HepG2 (cell line): ENCODE measurements at regions not wholly inside any gene's neighbourhood (a gene's known extent, or its start where the extent isn't known, plus 50 kb on each side); places are given as distances from the start of the nearest gene placed in this dataset.

Experiments
- ATAC-seq: fragments of 200-7000 bp; cut with Tn5 transposase; 3 replicates; pipeline ENCODE4 v1.9.1; 2020; ENCODE audit warnings: mild to moderate bottlenecking, moderate library complexity
- BruUV-seq: library from RNA; stranded (reverse); fragments of 400-500 nt; replicated peaks from 2 replicates; lab custom pipeline; 2021; lab: Mats Ljungman, UMichigan
- CTCF ChIA-PET: fragments of 300-600 bp; formaldehyde crosslinking; extraction: SDS; loops from one replicate; lab custom pipeline; 2021; ENCODE audit warnings: low total read pairs, inconsistent platforms, low intra/inter-chr PET ratio; lab: Yijun Ruan, JAX
- POLR2A ChIA-PET: fragments of 350-600 bp; sonication (Branson Sonifier 250); formaldehyde crosslinking; loops from one replicate; lab custom pipeline; 2020; ENCODE audit warnings: antibody characterized with exemption, inconsistent platforms; lab: Yijun Ruan, JAX
- DNase-seq: peaks from one replicate; pipeline ENCODE4 v3.0.0-alpha.2; 2015; ENCODE audit warnings: low spot score
- FAIRE-seq: peaks from 3 replicates; lab custom pipeline; 2011; peaks lifted over from hg19 to GRCh38; lab: Jason Lieb, UNC
- H2AFZ ChIP-seq: one replicate; pipeline ENCODE4 v1.6.1; 2011; ENCODE audit warnings: low read length, inconsistent platforms
- H3K27ac ChIP-seq: fragments of 300-600 bp; 3 replicates; pipeline ENCODE4 v1.8.0; 2011; ENCODE audit warnings: mixed run types, mild to moderate bottlenecking, mixed read lengths, low read length, inconsistent platforms; ENCODE audit not compliant: insufficient read depth; ENCODE audit errors: extremely low read length
- H3K27me3 ChIP-seq, 2 experiments: fragments of 200-600 bp in 1 of 2; 2 replicates in 1 of 2; 3 replicates in 1 of 2; pipeline versions ENCODE4 v1.6.0 to v1.8.0; 2011; ENCODE audit warnings: low read length in 2 of 2, mild to moderate bottlenecking in 2 of 2, moderate library complexity in 2 of 2, inconsistent platforms in 1 of 2; ENCODE audit not compliant: insufficient read depth in 2 of 2, control insufficient read depth in 1 of 2
- H3K36me3 ChIP-seq, 2 experiments: fragments of 200-600 bp in 1 of 2; replicated peaks in 1 of 2; 2 replicates in 1 of 2; 3 replicates in 1 of 2; pipeline versions ENCODE4 v1.5.1 to v1.8.0; 2011; ENCODE audit warnings: low read length in 2 of 2, inconsistent platforms in 1 of 2; ENCODE audit not compliant: insufficient read depth in 2 of 2, control insufficient read depth in 1 of 2
- H3K4me1 ChIP-seq: 2 replicates; pipeline ENCODE4 v1.5.1; 2012; ENCODE audit warnings: low read length, inconsistent platforms; ENCODE audit not compliant: insufficient read depth
- H3K4me2 ChIP-seq: 2 replicates; pipeline ENCODE4 v1.6.0; 2011; ENCODE audit warnings: low read depth, low read length, inconsistent platforms
- H3K4me3 ChIP-seq, 3 experiments: fragments of 200-600 bp in 1 of 3; sonication (generic), shearing (Covaris generic) in 1 of 3; replicated peaks in 1 of 3; 2 replicates each; pipeline ENCODE4 v1.5.1; 2011 to 2016; ENCODE audit warnings: low read length in 3 of 3, inconsistent platforms in 2 of 3, low read depth in 2 of 3, mild to moderate bottlenecking in 2 of 3, control low read depth in 1 of 3, mixed read lengths in 1 of 3; ENCODE audit not compliant: insufficient read depth in 1 of 3
- H3K79me2 ChIP-seq: one replicate; pipeline ENCODE4 v1.6.1; 2011; ENCODE audit warnings: low read length, inconsistent platforms; ENCODE audit not compliant: insufficient read depth
- H3K9ac ChIP-seq: 2 replicates; pipeline ENCODE4 v1.6.0; 2011; ENCODE audit warnings: mild to moderate bottlenecking, low read depth, low read length, inconsistent platforms; ENCODE audit not compliant: insufficient read depth
- H3K9me3 ChIP-seq: 2 replicates; pipeline ENCODE4 v1.5.1; 2012; ENCODE audit warnings: mild to moderate bottlenecking, low read length
- H4K20me1 ChIP-seq: 2 replicates; pipeline ENCODE4 v1.6.0; 2011; ENCODE audit warnings: inconsistent platforms, mild to moderate bottlenecking, low read length, moderate library complexity; ENCODE audit not compliant: insufficient read depth
- ATF7 ChIP-seq, 2 experiments: fragments of 450-650 bp in 1 of 2; sonication (generic) in 1 of 2; formaldehyde crosslinking in 1 of 2; IDR thresholded peaks; 2 replicates each; pipeline versions ENCODE4 v1.4.0 to v1.6.1; 2016 to 2020; ENCODE audit warnings: antibody characterized with exemption in 1 of 2, mild to moderate bottlenecking in 1 of 2, missing genetic modification reagents in 1 of 2
- CEBPB ChIP-seq: IDR thresholded peaks from 2 replicates; pipeline ENCODE4 v1.6.1; 2011; ENCODE audit warnings: low read depth, low read length, improper control_type of control experiment, borderline replicate concordance
- CEBPG ChIP-seq: IDR thresholded peaks from 2 replicates; pipeline ENCODE4 v1.6.1; 2016
- HNRNPLL ChIP-seq: fragments of 200-400 bp; formaldehyde crosslinking; IDR thresholded peaks from 2 replicates; pipeline ENCODE4 v1.6.1; 2017; ENCODE audit warnings: mild to moderate bottlenecking, low read depth, low read length; ENCODE audit not compliant: poor library complexity, severe bottlenecking
- RFXANK ChIP-seq: IDR thresholded peaks from 2 replicates; pipeline ENCODE4 v1.6.1; 2016
- ZNF780A ChIP-seq: sonication (generic); formaldehyde crosslinking; IDR thresholded peaks from 2 replicates; pipeline ENCODE4 v1.8.0; 2022; ENCODE audit warnings: mild to moderate bottlenecking, missing genetic modification reagents, moderate library complexity
- WGBS: methylation state at CpG from one replicate; pipeline ENCODE4 v1.1.6; 2017; ENCODE audit warnings: low lambda C conversion rate; 5-methylcytosine and 5-hydroxymethylcytosine counted together
- in situ Hi-C: cut with HindIII; loops from 2 replicates; pipeline ENCODE4 v1.10.0; 2017; ENCODE audit warnings: low pct_unique_long_range_greater_than_20kb; ENCODE audit not compliant: extremely low pct_ligation_motif_present
- intact Hi-C: fragments of 100-400 bp; cut with micrococcal nuclease; formaldehyde crosslinking; loops from one replicate; pipeline ENCODE4 v1.10.0; 2022; ENCODE audit not compliant: unreplicated experiment
- TF ChIP-seq, protein P1 (sequence below): sonication (generic); formaldehyde crosslinking; IDR thresholded peaks from 2 replicates; pipeline ENCODE4 v1.8.1; 2023; ENCODE audit warnings: missing genetic modification reagents, mild to moderate bottlenecking, borderline replicate concordance

GRCh38 chr2:155485141-155485842 is 786.8 kb downstream of the KCNJ3 start:
- ATAC-seq (no peak), FAIRE-seq (no peak), DNase-seq (no peak)
- no peaks in the 10 kb centered on the region for H3K4me1 ChIP-seq
- 3% methylated on average over 3 of the region's 3 CpGs for WGBS
- TF ChIP-seq, protein P1, sequence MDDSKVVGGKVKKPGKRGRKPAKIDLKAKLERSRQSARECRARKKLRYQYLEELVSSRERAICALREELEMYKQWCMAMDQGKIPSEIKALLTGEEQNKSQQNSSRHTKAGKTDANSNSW (CRISPR knock-in tag), result no peak
- no peaks in the 10 kb centered on the region for H3K79me2 ChIP-seq
- in situ Hi-C loops, result no loop called here
- ChIA-PET POLR2A (no interaction called here), CTCF (no interaction called here)
- no peak overlapping the region for H2AFZ ChIP-seq
- H4K20me1 ChIP-seq, result no peaks in the 10 kb centered on the region
- no peak overlapping the region for H3K9ac ChIP-seq
- peaks cover 15% of the 10 kb centered on the region; the same call in 1 of the 2 replicates for H3K9me3 ChIP-seq
- no peak overlapping the region for H3K27ac ChIP-seq
- H3K27me3 ChIP-seq, result no peaks in the 10 kb centered on the region
- H3K36me3 ChIP-seq, result no peaks in the 10 kb centered on the region
- no peak overlapping the region for H3K4me3 ChIP-seq
- no peak overlapping the region for H3K4me2 ChIP-seq
- no TSS peak for BruUV-seq
- intact Hi-C loops, result no loop called here

DNA sequence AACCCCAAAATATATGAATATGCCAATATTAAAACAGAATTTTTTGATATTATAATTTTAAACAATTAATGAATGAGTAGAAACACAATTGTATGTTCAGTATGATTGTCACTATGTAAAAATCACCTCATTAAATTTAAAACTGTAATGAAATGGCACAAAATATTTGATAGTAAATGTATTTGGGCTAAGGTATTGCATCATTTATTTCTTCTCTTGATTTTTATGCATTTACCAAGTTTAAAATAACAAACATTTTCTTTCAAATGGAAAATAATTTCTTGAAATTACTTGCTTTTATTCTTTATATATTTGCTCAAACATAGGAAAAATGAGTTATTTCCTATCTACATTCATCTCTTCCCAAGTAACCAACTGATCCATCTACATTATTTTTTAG is 782.6 kb downstream of the KCNJ3 start:
- no peak for FAIRE-seq
- H3K4me3 ChIP-seq, result no peak overlapping the region
- ChIA-PET CTCF (no interaction called here), POLR2A (no interaction called here)
- H3K4me2 ChIP-seq, result no peak overlapping the region
- H2AFZ ChIP-seq, result no peak overlapping the region
- intact Hi-C loops, result no loop called here
- no peak for ATAC-seq
- no TSS peak for BruUV-seq
- H3K9ac ChIP-seq, result no peak overlapping the region
- no peaks in the 10 kb centered on the region for H3K36me3 ChIP-seq
- no peaks in the 10 kb centered on the region for H3K4me1 ChIP-seq
- H3K27ac ChIP-seq, result no peak overlapping the region
- in situ Hi-C loops, result no loop called here
- no peak for DNase-seq
- peaks cover 25% of the 10 kb centered on the region; the same call in 1 of the 2 replicates for H3K9me3 ChIP-seq
- TF ChIP-seq HNRNPLL (no peak), CEBPB (peak; percentile 20; the same call in 1 of the 2 replicates), ZNF780A (no peak), ATF7 (IDR thresholded peaks at IDR 0.05) (peak; percentile 61; the same call in 1 of the 2 replicates), ATF7 (CRISPR knock-in tag; IDR thresholded peaks at IDR 0.05) (no peak), CEBPG (CRISPR knock-in tag) (no peak), RFXANK (CRISPR knock-in tag) (no peak)
- H3K27me3 ChIP-seq, result no peaks in the 10 kb centered on the region
- H3K79me2 ChIP-seq, result no peaks in the 10 kb centered on the region
- H4K20me1 ChIP-seq, result no peaks in the 10 kb centered on the region
